GM21515 (cell line): ENCODE measurements at regions not wholly inside any gene's neighbourhood (a gene's known extent, or its start where the extent isn't known, plus 50 kb on each side); places are given as distances from the start of the nearest gene placed in this dataset.
"Not testable (repeated sequence)": the region's sequence is repeated elsewhere in the genome, so short reads cannot be mapped to it uniquely, and the experiment has no call there.

ENCODE experiments used
- ATAC-seq: cut with Tn5 transposase; IDR thresholded peaks from one replicate; pipeline ENCODE4 v1.9.1; 2021; ENCODE audit not compliant: unreplicated experiment

GRCh38 chr3:30319713-30320112, 286.7 kb upstream of the TGFBR2 start:
- ATAC-seq, result peak; percentile 82

- ATAC-seq, result no peak
Measured at GRCh38 chr3:30320392-30320791, 286.0 kb upstream of the TGFBR2 start.

GRCh38 chr3:30321065-30321464, 285.3 kb upstream of the TGFBR2 start:
- ATAC-seq, result no peak

GRCh38 chr3:30323649-30324048, 282.8 kb upstream of the TGFBR2 start:
- ATAC-seq, result not testable (repeated sequence)

- ATAC-seq, result no peak
Measured at GRCh38 chr3:30324587-30324986, 281.8 kb upstream of the TGFBR2 start.

GRCh38 chr3:30327976-30328375, 278.4 kb upstream of the TGFBR2 start:
- ATAC-seq, result not testable (repeated sequence)

- not testable (repeated sequence) for ATAC-seq
Measured at GRCh38 chr3:30328935-30329334, 277.5 kb upstream of the TGFBR2 start.

- no peak for ATAC-seq
Measured at GRCh38 chr3:30331519-30331918, 274.9 kb upstream of the TGFBR2 start.

GRCh38 chr3:30332196-30333021, 274.0 kb upstream of the TGFBR2 start:
- ATAC-seq, result no peak

- no peak for ATAC-seq
Measured at GRCh38 chr3:30333143-30333542, 273.3 kb upstream of the TGFBR2 start.

GRCh38 chr3:30333903-30334302, 272.5 kb upstream of the TGFBR2 start:
- ATAC-seq, result no peak

GRCh38 chr3:30340500-30340899, 265.9 kb upstream of the TGFBR2 start:
- ATAC-seq, result no peak

GRCh38 chr3:30341079-30341478, 265.3 kb upstream of the TGFBR2 start:
- no peak for ATAC-seq

GRCh38 chr3:30341851-30342250, 264.6 kb upstream of the TGFBR2 start:
- no peak for ATAC-seq

- no peak for ATAC-seq
Measured at GRCh38 chr3:30342318-30343060, 263.9 kb upstream of the TGFBR2 start.

GRCh38 chr3:30343067-30343831, 263.2 kb upstream of the TGFBR2 start:
- no peak for ATAC-seq

- no peak for ATAC-seq
Measured at GRCh38 chr3:30343861-30344260, 262.5 kb upstream of the TGFBR2 start.

- ATAC-seq, result no peak
Measured at GRCh38 chr3:30344288-30344687, 262.1 kb upstream of the TGFBR2 start.

- ATAC-seq, result no peak
Measured at GRCh38 chr3:30346933-30347320, 259.5 kb upstream of the TGFBR2 start.

- no peak for ATAC-seq
Measured at GRCh38 chr3:30347679-30348216, 258.7 kb upstream of the TGFBR2 start.

GRCh38 chr3:30349507-30349906, 256.9 kb upstream of the TGFBR2 start:
- no peak for ATAC-seq
